ENCODE measurements at regions not wholly inside any gene's neighbourhood (a gene's known extent, or its start where the extent isn't known, plus 50 kb on each side); places are given as distances from the start of the nearest gene placed in this dataset.

DNA sequence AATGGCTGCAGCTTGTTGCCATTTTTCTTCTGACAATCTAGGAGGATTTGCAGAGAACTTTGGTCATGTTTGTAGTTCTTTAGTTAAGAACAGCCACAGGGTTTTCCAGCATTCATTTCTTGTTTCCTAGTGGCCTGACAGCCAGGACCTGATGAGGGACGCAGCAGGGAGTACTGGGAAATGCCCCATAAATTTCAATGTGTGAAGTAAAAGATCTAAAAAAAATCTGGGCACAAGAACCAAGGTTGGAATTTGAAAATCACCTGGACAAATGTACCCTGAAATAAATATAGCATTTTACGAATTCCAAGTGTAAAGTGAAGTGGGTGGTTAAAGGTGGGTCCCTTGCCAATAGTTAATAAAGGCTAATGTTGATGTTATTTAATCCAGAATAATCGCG lies 195.0 kb downstream of the ZIC1 start:
- DNase-seq = no peak

DNA sequence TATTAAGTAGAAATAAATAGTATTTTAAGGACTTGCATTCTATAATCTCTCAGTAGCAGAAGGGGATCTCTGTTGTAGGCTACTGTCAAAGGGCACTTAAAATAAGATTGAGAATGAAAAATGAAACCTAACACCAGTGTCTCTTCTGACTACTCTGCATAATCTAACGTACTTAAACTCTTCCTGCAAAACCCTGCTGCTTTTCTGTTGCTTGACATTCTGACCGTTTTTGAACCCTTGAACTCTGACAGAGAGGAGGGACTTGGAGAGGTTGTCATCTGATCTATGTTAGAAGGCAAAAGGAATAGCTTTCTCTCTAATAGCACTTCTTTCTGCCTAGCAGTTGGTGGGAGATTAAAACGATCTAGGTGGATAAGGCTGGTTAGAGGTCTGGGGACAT lies 204.6 kb downstream of the ZIC1 start:
- no peak for DNase-seq

GRCh38 chr3:147614210-147614609 lies 205.0 kb downstream of the ZIC1 start:
- DNase-seq = no peak

DNA sequence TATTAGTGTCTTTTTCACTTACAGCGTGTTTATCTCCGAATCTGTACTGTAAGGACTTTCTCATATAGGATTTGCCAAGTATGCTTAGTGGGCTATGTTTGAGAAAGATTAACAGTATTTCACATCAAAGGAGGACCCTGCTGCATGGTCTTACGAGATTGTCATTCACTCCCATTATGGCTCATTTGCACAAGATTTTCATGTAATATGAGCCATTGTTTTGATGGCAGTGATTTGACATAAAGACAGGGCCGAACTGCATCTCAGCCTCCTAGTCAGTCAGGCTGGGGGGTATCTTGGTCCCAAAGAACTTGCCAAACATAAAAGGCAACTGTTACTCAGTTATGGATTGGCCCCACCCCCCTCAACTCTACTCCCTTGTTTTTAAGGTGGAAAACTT lies 205.9 kb downstream of the ZIC1 start:
- no peak for DNase-seq

- peak in 1 of 2 donors; percentile 7 for DNase-seq
Observed at GRCh38 chr3:147616998-147617619, 207.9 kb downstream of the ZIC1 start.

GRCh38 chr3:147618691-147619090 lies 209.5 kb downstream of the ZIC1 start:
- no peak for DNase-seq

GRCh38 chr3:147619921-147620560 lies 210.9 kb downstream of the ZIC1 start:
- DNase-seq = no peak

DNA sequence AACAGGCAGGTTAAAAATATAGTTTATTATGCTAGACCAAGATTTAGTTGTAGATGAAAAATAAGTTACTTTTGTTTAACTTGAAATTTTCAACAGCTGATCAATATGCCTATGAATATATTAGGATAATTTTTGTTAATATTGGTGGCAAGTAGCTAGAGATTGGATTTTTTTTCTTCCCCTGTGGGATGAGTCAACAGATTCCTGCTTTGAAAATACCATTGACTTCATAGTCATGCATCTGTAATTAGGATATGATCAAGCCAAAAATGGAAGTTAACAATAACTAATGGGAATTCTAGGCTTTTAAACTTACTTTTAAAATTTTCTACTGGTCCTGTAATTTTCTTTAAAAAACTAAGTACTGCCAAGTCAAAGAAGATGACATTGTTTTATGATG lies 211.7 kb downstream of the ZIC1 start:
- DNase-seq = no peak

- no peak for DNase-seq
Observed at GRCh38 chr3:147630921-147631415, 221.8 kb downstream of the ZIC1 start.

DNA sequence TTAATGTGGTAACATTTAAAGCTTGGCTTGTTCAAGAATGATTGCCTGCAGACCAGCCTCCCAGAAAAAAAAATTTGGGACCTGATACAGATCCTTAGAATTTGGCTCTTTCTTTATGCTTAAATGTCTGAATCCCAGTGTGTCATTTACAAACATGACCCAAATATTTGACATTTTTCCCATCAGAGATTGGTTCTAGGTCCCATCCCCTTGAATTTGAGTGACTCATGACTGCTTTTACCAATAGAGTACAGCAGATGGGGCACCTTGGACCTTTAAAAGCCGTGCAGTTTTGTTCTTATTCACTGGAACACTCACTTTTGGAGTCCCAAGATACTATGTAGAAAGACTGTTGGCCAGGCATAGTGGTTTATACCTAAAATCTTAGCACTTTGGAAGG lies 231.6 kb downstream of the ZIC1 start:
- no peak for DNase-seq

DNA sequence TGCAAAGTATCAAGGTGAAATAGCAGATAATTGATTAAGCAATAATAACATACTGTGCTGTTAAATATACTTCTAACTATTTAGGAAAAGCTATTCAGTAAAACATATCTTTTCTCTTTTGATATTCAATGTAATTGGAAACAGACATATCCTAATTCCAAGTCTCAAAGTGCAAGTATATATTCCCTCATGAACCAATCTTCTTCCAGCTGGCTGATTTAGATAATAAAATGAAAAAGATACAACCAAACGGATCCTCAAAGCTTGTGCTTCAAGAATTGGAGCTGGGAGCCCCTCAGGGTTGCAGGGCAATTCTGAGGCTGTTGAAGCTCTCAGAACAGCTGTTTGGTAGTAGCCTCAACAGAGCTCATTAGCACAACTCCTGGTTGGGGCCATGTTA lies 236.6 kb downstream of the ZIC1 start:
- no peak for DNase-seq

GRCh38 chr3:147649475-147649874 lies 240.3 kb downstream of the ZIC1 start:
- DNase-seq = no peak

DNA sequence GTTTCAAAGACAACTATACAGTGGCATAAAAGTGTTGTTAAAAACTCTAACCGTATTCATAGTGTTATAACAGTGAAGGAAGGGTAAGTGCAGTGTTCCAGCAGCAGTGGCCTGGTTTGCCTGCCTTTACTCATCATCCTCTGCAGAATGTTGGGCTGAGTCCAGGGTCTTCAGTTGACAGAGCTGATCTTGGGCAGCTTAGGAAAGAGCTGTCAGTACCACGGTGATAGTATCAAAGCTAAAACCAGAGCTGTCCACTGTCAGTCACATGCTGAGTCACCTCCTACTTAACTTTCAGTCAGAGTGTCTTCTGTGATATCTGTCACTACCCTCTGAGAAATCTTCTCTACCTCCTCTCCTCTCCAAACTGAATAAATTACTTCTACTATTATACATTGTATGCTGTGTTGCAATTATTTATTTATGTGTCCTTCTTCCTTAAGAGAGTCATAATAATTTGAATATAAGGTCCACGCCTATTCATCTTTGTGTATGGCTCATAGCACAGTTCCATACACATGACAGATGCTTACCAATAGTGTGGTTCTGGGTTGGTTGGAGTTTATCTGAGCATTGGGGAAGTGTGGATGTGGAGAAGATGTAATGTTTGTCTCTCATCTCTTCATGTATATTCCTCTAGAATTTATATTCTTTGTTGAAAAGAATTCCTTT lies 242.1 kb downstream of the ZIC1 start:
- no peak for DNase-seq

DNA sequence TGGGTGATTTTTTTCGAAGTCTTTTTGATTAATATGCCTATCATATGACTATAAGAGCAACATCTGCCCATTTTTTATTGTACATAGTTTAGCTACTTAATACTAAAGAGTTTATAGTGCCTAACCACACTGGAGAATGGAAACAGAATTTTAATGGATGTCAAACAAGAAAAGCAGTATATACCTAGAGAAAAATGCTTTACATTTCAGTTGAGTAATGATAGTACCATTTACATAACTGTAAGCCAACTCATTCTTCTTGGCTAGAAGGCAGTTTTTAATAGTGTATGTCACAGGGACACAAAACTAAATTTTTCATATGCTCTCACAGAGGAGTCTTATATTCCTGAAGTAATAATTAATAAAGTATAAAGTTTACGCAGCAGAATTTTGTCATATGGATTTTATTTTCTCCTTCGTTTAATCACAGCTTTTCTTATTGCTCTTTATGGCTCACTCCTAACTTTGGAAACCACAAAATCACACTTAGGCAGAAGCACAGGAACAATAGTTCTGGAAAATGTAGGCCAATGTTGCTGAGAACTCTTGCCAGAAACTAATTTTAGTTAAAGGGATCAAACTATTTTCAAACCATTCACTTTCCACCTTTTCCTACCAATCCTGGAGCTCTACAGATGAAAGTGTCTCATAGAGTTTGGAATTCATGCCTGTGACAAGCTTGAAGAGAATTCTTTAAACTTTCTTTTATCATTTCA lies 243.6 kb downstream of the ZIC1 start:
- no peak for DNase-seq

GRCh38 chr3:147653367-147653923 lies 244.3 kb downstream of the ZIC1 start:
- DNase-seq = no peak

DNA sequence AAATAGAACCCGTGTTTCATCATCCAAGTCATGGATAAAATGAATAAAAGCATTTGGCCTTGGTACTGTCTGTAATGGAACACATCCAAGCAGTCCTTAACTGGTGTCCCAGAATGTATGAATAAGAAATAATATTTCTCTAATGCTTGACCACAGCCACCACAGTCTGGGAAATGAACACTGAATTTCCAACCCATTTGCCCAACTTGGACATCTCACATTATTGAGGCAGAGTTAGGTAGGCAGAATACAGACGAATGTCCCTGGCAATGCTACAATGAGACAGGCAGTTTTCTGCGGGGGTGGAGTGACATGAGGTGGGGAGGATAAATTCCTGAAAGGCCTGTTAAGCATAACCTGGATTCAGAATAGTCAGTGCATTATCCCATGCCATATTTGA lies 245.7 kb downstream of the ZIC1 start:
- DNase-seq = no peak

DNA sequence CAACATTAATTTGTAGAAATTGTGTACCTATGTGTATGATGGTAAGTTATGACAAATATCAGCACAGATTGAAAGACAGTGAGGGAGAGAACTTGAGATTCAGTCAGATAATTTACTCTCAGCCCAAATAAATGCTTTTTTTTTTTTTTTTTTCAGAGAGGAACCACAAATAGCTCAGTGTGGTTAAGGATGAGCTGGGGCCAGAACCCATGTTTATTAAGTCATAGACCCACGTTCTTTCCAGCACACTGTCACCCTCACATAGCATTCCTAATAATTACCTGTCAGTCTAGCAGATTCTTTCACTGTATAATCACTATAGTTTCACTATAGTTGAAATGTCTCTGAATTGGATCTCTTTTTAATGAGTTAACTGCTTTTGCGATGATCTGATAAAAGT lies 246.1 kb downstream of the ZIC1 start:
- DNase-seq = no peak

DNA sequence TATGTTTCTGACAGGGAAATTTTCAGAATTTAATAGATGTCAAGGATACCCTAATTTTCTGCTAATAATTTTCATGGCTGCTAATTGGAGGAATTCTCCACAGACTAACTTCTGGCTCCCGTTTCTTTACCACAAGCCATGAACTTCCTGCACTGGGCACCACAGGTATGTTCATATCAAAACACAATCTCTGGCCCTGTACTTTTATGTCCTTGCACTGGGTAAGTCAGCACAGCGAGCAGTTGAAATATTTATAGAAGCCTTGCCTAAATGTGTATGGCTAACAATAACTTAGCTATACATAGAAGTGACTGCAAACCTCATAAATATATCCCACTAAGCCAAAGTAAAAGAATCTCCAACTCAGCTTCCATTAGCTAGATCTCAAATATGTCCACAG lies 246.9 kb downstream of the ZIC1 start:
- DNase-seq = no peak

GRCh38 chr3:147661916-147662315 lies 252.8 kb downstream of the ZIC1 start:
- no peak for DNase-seq

GRCh38 chr3:147662705-147663104 lies 253.5 kb downstream of the ZIC1 start:
- DNase-seq = no peak

GRCh38 chr3:147669077-147669476 lies 259.9 kb downstream of the ZIC1 start:
- no peak for DNase-seq

DNA sequence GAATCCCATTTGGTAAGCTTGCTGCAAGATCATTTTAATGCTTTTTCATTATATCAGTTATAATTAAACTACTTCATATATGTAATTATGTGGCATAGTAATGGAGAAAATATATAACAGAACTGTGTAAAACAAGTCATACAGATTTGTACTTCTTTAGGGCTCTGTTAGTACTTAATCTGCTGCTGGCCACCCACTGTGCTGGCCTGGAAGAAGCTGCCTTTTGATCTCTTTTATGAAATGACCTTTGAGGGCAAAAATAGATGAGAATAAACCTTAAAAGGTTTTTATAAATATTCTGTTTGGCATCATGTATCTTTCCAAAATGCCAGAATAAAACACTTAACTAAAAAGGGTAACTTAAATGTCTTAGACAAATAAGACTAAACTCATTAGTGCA lies 262.9 kb downstream of the ZIC1 start:
- DNase-seq = no peak

GRCh38 chr3:147672436-147672835 lies 263.3 kb downstream of the ZIC1 start:
- no peak for DNase-seq
